ENCODE measurements at regions not wholly inside any gene's neighbourhood (a gene's known extent, or its start where the extent isn't known, plus 50 kb on each side); places are given as distances from the start of the nearest gene placed in this dataset.

- no peak for ATAC-seq
- in situ Hi-C loops (cut with MboI) (no loop called here), intact Hi-C loops (cut with micrococcal nuclease; ENCODE audit: unreplicated experiment) (no loop called here)
- H3K4me3 ChIP-seq: no peak overlapping the region
- H4K20me1 ChIP-seq (ENCODE audit: control insufficient read depth, insufficient read depth): no peaks in the 10 kb centered on the region
- ChIA-PET POLR2A (no interaction called here), RAD21 (ENCODE audit: unreplicated experiment) (no interaction called here), CTCF (no interaction called here), SMC1A (ENCODE audit: uncharacterized antibody, unreplicated experiment) (no interaction called here)
- H3K9ac ChIP-seq (ENCODE audit: control insufficient read depth, insufficient read depth, low read length): no peak overlapping the region
- no peaks in the 10 kb centered on the region for H3K9me3 ChIP-seq (replicated peaks; ENCODE audit: control insufficient read depth, insufficient read depth, low read length)
- H3K4me1 ChIP-seq (ENCODE audit: control insufficient read depth, insufficient read depth, low read length): no peaks in the 10 kb centered on the region
- H3K27ac ChIP-seq (ENCODE audit: control insufficient read depth, insufficient read depth): no peak overlapping the region
- no peak overlapping the region for H3K4me2 ChIP-seq (ENCODE audit: control insufficient read depth, insufficient read depth)
- no peaks in the 10 kb centered on the region for H3K79me2 ChIP-seq (ENCODE audit: control insufficient read depth, insufficient read depth, low read length)
- TF ChIP-seq ELK1 (IDR thresholded peaks at IDR 0.05; ENCODE audit: low read depth, low read length): no peak
- TF ChIP-seq EED (IDR thresholded peaks at IDR 0.05; ENCODE audit: low read depth): no peak
- TF ChIP-seq NFIC (IDR thresholded peaks at IDR 0.05; ENCODE audit: low read depth, low read length): no peak
- no peak for TF ChIP-seq CREM (IDR thresholded peaks at IDR 0.05; ENCODE audit: low read depth)
- TF ChIP-seq ZNF274 (IDR thresholded peaks at IDR 0.05; ENCODE audit: insufficient read depth, insufficient read length): no peak
- TF ChIP-seq CTCF (IDR thresholded peaks at IDR 0.05 in 2 of 3, conservative IDR thresholded peaks at IDR 0.05 in 1 of 3; ENCODE audit: control insufficient read depth in 2 of 3, extremely low read depth in 1 of 3, insufficient read depth in 1 of 3, low read depth in 3 of 3, low read length in 3 of 3): no peak
- TF ChIP-seq CHD4 (IDR thresholded peaks at IDR 0.05): no peak
- no peak for DNase-seq (ENCODE audit: low read depth, low spot score)
- no peak for FAIRE-seq
- H3K27me3 ChIP-seq (replicated peaks in 1 of 2; ENCODE audit: control insufficient read depth in 2 of 2, insufficient read depth in 2 of 2, low read length in 1 of 2): no peaks in the 10 kb centered on the region
- 83% methylated on average over 20 of the region's 20 CpGs for WGBS (ENCODE audit: insufficient coverage, insufficient replicate concordance, low lambda C conversion rate, missing lambda C conversion rate)
- BruUV-seq (replicated peaks): no TSS peak
- H2AFZ ChIP-seq (ENCODE audit: control insufficient read depth, low read depth, low read length): no peak overlapping the region
- no peaks in the 10 kb centered on the region for H3K36me3 ChIP-seq (ENCODE audit: control insufficient read depth in 2 of 2, insufficient read depth in 2 of 2, low read length in 1 of 2)
Observed at GRCh38 chr16:29154676-29155121, 169.8 kb downstream of the LAT start.

Measured in GM12878 (cell line).